ENCODE measurements at regions not wholly inside any gene's neighbourhood (a gene's known extent, or its start where the extent isn't known, plus 50 kb on each side); places are given as distances from the start of the nearest gene placed in this dataset.

GRCh38 chr1:218694085-218694484 lies 348.9 kb downstream of the TGFB2 start:
- Histone ChIP-seq H2BK5ac (ENCODE audit: low read length) (no peak overlapping the region), H3K79me1 (ENCODE audit: low read depth, low read length) (no peaks in the 10 kb centered on the region), H3K4ac (ENCODE audit: low read length) (no peak overlapping the region), H4K91ac (ENCODE audit: low read depth, low read length, poor library complexity) (no peak overlapping the region), H2AFZ (ENCODE audit: low read length) (no peak overlapping the region), H3K27ac (replicated peaks; ENCODE audit: low read length) (no peak overlapping the region), H2AK5ac (ENCODE audit: low read depth, low read length) (no peak overlapping the region), H2BK12ac (ENCODE audit: low read length) (no peak overlapping the region), H3K27me3 (ENCODE audit: control insufficient read depth in 3 of 3, insufficient read depth in 3 of 3, low read depth in 1 of 3, low read length in 3 of 3) (no peaks in the 10 kb centered on the region), H3K23ac (ENCODE audit: low read depth, low read length, poor library complexity) (no peak overlapping the region), H3K36me3 (replicated peaks in 1 of 2; ENCODE audit: control insufficient read depth in 2 of 2, insufficient read depth in 2 of 2, low read length in 2 of 2) (no peaks in the 10 kb centered on the region), H3K18ac (ENCODE audit: low read length) (no peak overlapping the region), H3K9ac (ENCODE audit: low read depth, low read length, poor library complexity) (no peak overlapping the region), H3K9me3 (replicated peaks in 1 of 2; ENCODE audit: control insufficient read depth in 2 of 2, insufficient read depth in 1 of 2, low read depth in 1 of 2, low read length in 2 of 2) (no peaks in the 10 kb centered on the region), H2BK15ac (ENCODE audit: low read length) (no peak overlapping the region), H3K4me1 (ENCODE audit: control insufficient read depth in 2 of 2, insufficient read depth in 1 of 2, low read depth in 1 of 2, low read length in 2 of 2) (peaks cover 6 to 7% of the 10 kb centered on the region in 2 donors), H3K4me2 (ENCODE audit: insufficient read depth, low read length, poor library complexity, severe bottlenecking) (no peak overlapping the region), H3K4me3 (ENCODE audit: low read length in 2 of 2) (no peak overlapping the region), H2BK120ac (ENCODE audit: low read depth, low read length) (no peak overlapping the region), H4K8ac (ENCODE audit: low read depth, low read length) (no peak overlapping the region), H3K14ac (ENCODE audit: low read length) (no peak overlapping the region)
- no peak for DNase-seq (ENCODE audit: low spot score)
- WGBS, 2 donors (ENCODE audit: extremely low coverage in 2 of 2, insufficient read length in 2 of 2, insufficient replicate concordance in 1 of 2) = 100% methylated on average over 2 of the region's 3 CpGs

DNA sequence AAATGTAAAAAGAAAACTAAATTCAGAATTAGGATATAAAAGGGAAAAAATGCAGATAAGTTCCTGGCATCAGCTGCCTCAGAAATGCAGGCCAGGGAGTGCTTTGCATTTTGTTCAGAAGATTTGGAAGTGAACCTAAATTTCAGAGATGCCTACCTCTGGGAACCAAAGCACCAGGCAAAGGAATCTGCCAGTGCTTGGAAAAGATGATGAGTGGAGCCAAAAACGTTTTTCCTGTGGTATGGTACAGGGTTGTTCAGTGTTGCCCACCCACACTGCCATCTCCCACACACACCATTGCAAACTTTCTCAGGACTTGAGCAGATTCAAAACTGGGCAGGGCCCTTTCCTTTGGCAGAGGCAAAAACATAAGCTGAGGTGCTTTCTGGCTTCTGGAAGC lies 349.5 kb downstream of the TGFB2 start:
- H3K27ac ChIP-seq (replicated peaks; ENCODE audit: low read length) = no peak overlapping the region
- H3K23ac ChIP-seq (ENCODE audit: low read depth, low read length, poor library complexity) = no peak overlapping the region
- no peak overlapping the region for H3K14ac ChIP-seq (ENCODE audit: low read length)
- H2AK5ac ChIP-seq (ENCODE audit: low read depth, low read length) = no peak overlapping the region
- no peaks in the 10 kb centered on the region for H3K79me1 ChIP-seq (ENCODE audit: low read depth, low read length)
- H4K8ac ChIP-seq (ENCODE audit: low read depth, low read length) = no peak overlapping the region
- H3K9me3 ChIP-seq (replicated peaks in 1 of 2; ENCODE audit: control insufficient read depth in 2 of 2, insufficient read depth in 1 of 2, low read depth in 1 of 2, low read length in 2 of 2) = no peaks in the 10 kb centered on the region
- H3K9ac ChIP-seq (ENCODE audit: low read depth, low read length, poor library complexity) = no peak overlapping the region
- no peak overlapping the region for H2BK5ac ChIP-seq (ENCODE audit: low read length)
- no peak overlapping the region for H3K4ac ChIP-seq (ENCODE audit: low read length)
- no peak overlapping the region for H2BK12ac ChIP-seq (ENCODE audit: low read length)
- H3K27me3 ChIP-seq (ENCODE audit: control insufficient read depth in 3 of 3, insufficient read depth in 3 of 3, low read depth in 1 of 3, low read length in 3 of 3) = no peaks in the 10 kb centered on the region
- WGBS, 2 donors (ENCODE audit: extremely low coverage in 2 of 2, insufficient read length in 2 of 2, insufficient replicate concordance in 1 of 2) = no CpG with 5 or more reads among the region's 1 CpG
- H2BK120ac ChIP-seq (ENCODE audit: low read depth, low read length) = no peak overlapping the region
- H3K18ac ChIP-seq (ENCODE audit: low read length) = no peak overlapping the region
- H3K36me3 ChIP-seq (replicated peaks in 1 of 2; ENCODE audit: control insufficient read depth in 2 of 2, insufficient read depth in 2 of 2, low read length in 2 of 2) = no peaks in the 10 kb centered on the region
- peaks cover 6 to 7% of the 10 kb centered on the region in 2 donors for H3K4me1 ChIP-seq (ENCODE audit: control insufficient read depth in 2 of 2, insufficient read depth in 1 of 2, low read depth in 1 of 2, low read length in 2 of 2)
- H3K4me3 ChIP-seq (ENCODE audit: low read length in 2 of 2) = no peak overlapping the region
- peak overlapping the region; percentile 31 for H2AFZ ChIP-seq (ENCODE audit: low read length)
- no peak for DNase-seq (ENCODE audit: low spot score)
- no peak overlapping the region for H2BK15ac ChIP-seq (ENCODE audit: low read length)
- no peak overlapping the region for H3K4me2 ChIP-seq (ENCODE audit: insufficient read depth, low read length, poor library complexity, severe bottlenecking)
- no peak overlapping the region for H4K91ac ChIP-seq (ENCODE audit: low read depth, low read length, poor library complexity)

GRCh38 chr1:218695525-218695924 lies 350.4 kb downstream of the TGFB2 start:
- no peak overlapping the region for H3K14ac ChIP-seq (ENCODE audit: low read length)
- no peak overlapping the region for H4K91ac ChIP-seq (ENCODE audit: low read depth, low read length, poor library complexity)
- H3K4me1 ChIP-seq (ENCODE audit: control insufficient read depth in 2 of 2, insufficient read depth in 1 of 2, low read depth in 1 of 2, low read length in 2 of 2) = peaks cover 6 to 7% of the 10 kb centered on the region in 2 donors
- H2BK120ac ChIP-seq (ENCODE audit: low read depth, low read length) = no peak overlapping the region
- H2AFZ ChIP-seq (ENCODE audit: low read length) = no peak overlapping the region
- H3K36me3 ChIP-seq (replicated peaks in 1 of 2; ENCODE audit: control insufficient read depth in 2 of 2, insufficient read depth in 2 of 2, low read length in 2 of 2) = no peaks in the 10 kb centered on the region
- H3K9ac ChIP-seq (ENCODE audit: low read depth, low read length, poor library complexity) = no peak overlapping the region
- H3K79me1 ChIP-seq (ENCODE audit: low read depth, low read length) = no peaks in the 10 kb centered on the region
- no peak overlapping the region for H2AK5ac ChIP-seq (ENCODE audit: low read depth, low read length)
- no peaks in the 10 kb centered on the region for H3K9me3 ChIP-seq (replicated peaks in 1 of 2; ENCODE audit: control insufficient read depth in 2 of 2, insufficient read depth in 1 of 2, low read depth in 1 of 2, low read length in 2 of 2)
- H3K27ac ChIP-seq (replicated peaks; ENCODE audit: low read length) = no peak overlapping the region
- H3K4me2 ChIP-seq (ENCODE audit: insufficient read depth, low read length, poor library complexity, severe bottlenecking) = no peak overlapping the region
- no peaks in the 10 kb centered on the region for H3K27me3 ChIP-seq (ENCODE audit: control insufficient read depth in 3 of 3, insufficient read depth in 3 of 3, low read depth in 1 of 3, low read length in 3 of 3)
- no peak overlapping the region for H4K8ac ChIP-seq (ENCODE audit: low read depth, low read length)
- no peak overlapping the region for H2BK15ac ChIP-seq (ENCODE audit: low read length)
- no peak overlapping the region for H3K23ac ChIP-seq (ENCODE audit: low read depth, low read length, poor library complexity)
- H2BK5ac ChIP-seq (ENCODE audit: low read length) = no peak overlapping the region
- no peak overlapping the region for H2BK12ac ChIP-seq (ENCODE audit: low read length)
- no CpG with 5 or more reads among the region's 4 CpGs for WGBS, 2 donors (ENCODE audit: extremely low coverage in 2 of 2, insufficient read length in 2 of 2, insufficient replicate concordance in 1 of 2)
- no peak overlapping the region for H3K4ac ChIP-seq (ENCODE audit: low read length)
- no peak overlapping the region for H3K4me3 ChIP-seq (ENCODE audit: low read length in 2 of 2)
- H3K18ac ChIP-seq (ENCODE audit: low read length) = no peak overlapping the region
- no peak for DNase-seq (ENCODE audit: low spot score)

DNA sequence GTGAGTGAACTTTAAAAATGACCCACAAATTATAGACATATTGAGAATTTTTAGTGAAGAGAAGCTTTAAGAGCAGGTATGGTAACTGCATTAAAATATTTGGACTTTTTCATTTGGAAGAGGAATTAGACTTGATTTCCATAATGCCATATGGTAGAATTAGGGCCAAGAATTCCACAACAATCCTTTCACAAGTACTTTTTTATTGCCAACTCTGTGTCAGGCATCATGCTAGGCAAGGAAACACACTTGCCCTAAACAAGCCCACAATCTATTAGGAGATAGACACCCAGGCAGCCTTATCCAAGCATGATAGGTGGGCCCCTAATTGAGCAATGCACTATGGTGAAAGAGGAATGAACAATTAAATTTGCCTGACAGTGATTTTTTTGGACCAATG lies 353.0 kb downstream of the TGFB2 start:
- Histone ChIP-seq H3K18ac (ENCODE audit: low read length) (no peak overlapping the region), H3K79me1 (ENCODE audit: low read depth, low read length) (no peaks in the 10 kb centered on the region), H3K4me2 (ENCODE audit: insufficient read depth, low read length, poor library complexity, severe bottlenecking) (no peak overlapping the region), H3K9ac (ENCODE audit: low read depth, low read length, poor library complexity) (no peak overlapping the region), H3K27ac (replicated peaks; ENCODE audit: low read length) (no peak overlapping the region), H3K14ac (ENCODE audit: low read length) (no peak overlapping the region), H4K8ac (ENCODE audit: low read depth, low read length) (no peak overlapping the region), H2AFZ (ENCODE audit: low read length) (no peak overlapping the region), H3K4me1 (ENCODE audit: control insufficient read depth in 2 of 2, insufficient read depth in 1 of 2, low read depth in 1 of 2, low read length in 2 of 2) (peaks cover 1 to 4% of the 10 kb centered on the region in 2 donors), H3K4ac (ENCODE audit: low read length) (no peak overlapping the region), H3K4me3 (ENCODE audit: low read length in 2 of 2) (no peak overlapping the region), H4K91ac (ENCODE audit: low read depth, low read length, poor library complexity) (no peak overlapping the region), H2BK5ac (ENCODE audit: low read length) (no peak overlapping the region), H2BK12ac (ENCODE audit: low read length) (no peak overlapping the region), H3K23ac (ENCODE audit: low read depth, low read length, poor library complexity) (no peak overlapping the region), H3K27me3 (ENCODE audit: control insufficient read depth in 3 of 3, insufficient read depth in 3 of 3, low read depth in 1 of 3, low read length in 3 of 3) (no peaks in the 10 kb centered on the region), H2AK5ac (ENCODE audit: low read depth, low read length) (no peak overlapping the region), H3K9me3 (replicated peaks in 1 of 2; ENCODE audit: control insufficient read depth in 2 of 2, insufficient read depth in 1 of 2, low read depth in 1 of 2, low read length in 2 of 2) (no peaks in the 10 kb centered on the region), H3K36me3 (replicated peaks in 1 of 2; ENCODE audit: control insufficient read depth in 2 of 2, insufficient read depth in 2 of 2, low read length in 2 of 2) (no peaks in the 10 kb centered on the region), H2BK120ac (ENCODE audit: low read depth, low read length) (no peak overlapping the region), H2BK15ac (ENCODE audit: low read length) (no peak overlapping the region)
- no peak for DNase-seq (ENCODE audit: low spot score)
